ENCODE measurements at regions not wholly inside any gene's neighbourhood (a gene's known extent, or its start where the extent isn't known, plus 50 kb on each side); places are given as distances from the start of the nearest gene placed in this dataset.

- H3K36me3 ChIP-seq (replicated peaks; ENCODE audit: low read depth, low read length): no peaks in the 10 kb centered on the region
- H3K27me3 ChIP-seq (ENCODE audit: low read depth, low read length): no peaks in the 10 kb centered on the region
- no peak overlapping the region for H3K27ac ChIP-seq (ENCODE audit: low read length)
- TF ChIP-seq CTCF (IDR thresholded peaks at IDR 0.05; ENCODE audit: low read depth, low read length) (no peak), EZH2phosphoT487 (IDR thresholded peaks at IDR 0.05; ENCODE audit: low read depth) (no peak)
- H3K4me2 ChIP-seq (ENCODE audit: low read length): no peak overlapping the region
- H3K9me3 ChIP-seq (ENCODE audit: insufficient read depth, low read length): no peaks in the 10 kb centered on the region
- no peak overlapping the region for H2AFZ ChIP-seq (ENCODE audit: low read depth, low read length)
- H3K9ac ChIP-seq (ENCODE audit: low read length): no peak overlapping the region
- H3K4me3 ChIP-seq (ENCODE audit: low read length): no peak overlapping the region
- no peaks in the 10 kb centered on the region for H3K79me2 ChIP-seq (ENCODE audit: low read length)
- H4K20me1 ChIP-seq (ENCODE audit: insufficient read depth, low read length): no peaks in the 10 kb centered on the region
- H3K4me1 ChIP-seq (ENCODE audit: low read length): no peaks in the 10 kb centered on the region
Observed at GRCh38 chr16:73725156-73725555, 571.5 kb upstream of the PSMD7 start.

DNA sequence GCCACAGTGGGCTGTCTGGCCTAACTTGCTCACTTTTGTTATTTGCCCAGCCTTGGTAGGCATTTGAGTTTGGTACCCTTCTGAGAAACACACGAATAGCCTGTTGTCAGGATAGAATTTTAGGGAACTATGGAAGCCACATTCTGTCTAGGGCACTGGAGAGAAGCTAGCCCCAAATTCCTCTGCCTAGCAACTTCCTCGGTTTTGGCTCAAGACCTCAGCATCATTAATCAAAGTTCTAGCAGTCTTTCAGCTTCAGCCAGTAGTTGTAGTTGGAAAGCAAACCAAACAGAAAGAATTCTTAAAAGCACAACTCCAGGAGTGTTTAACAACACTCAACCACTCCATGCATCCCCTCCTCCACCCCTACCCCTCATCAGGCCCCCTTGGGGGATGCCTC is 572.1 kb upstream of the PSMD7 start:
- Histone ChIP-seq H3K27me3 (ENCODE audit: low read depth, low read length) (no peaks in the 10 kb centered on the region), H3K4me2 (ENCODE audit: low read length) (no peak overlapping the region), H3K36me3 (replicated peaks; ENCODE audit: low read depth, low read length) (no peaks in the 10 kb centered on the region), H4K20me1 (ENCODE audit: insufficient read depth, low read length) (no peaks in the 10 kb centered on the region), H2AFZ (ENCODE audit: low read depth, low read length) (no peak overlapping the region), H3K4me1 (ENCODE audit: low read length) (no peaks in the 10 kb centered on the region), H3K9me3 (ENCODE audit: insufficient read depth, low read length) (no peaks in the 10 kb centered on the region), H3K79me2 (ENCODE audit: low read length) (no peaks in the 10 kb centered on the region), H3K27ac (ENCODE audit: low read length) (no peak overlapping the region), H3K4me3 (ENCODE audit: low read length) (no peak overlapping the region), H3K9ac (ENCODE audit: low read length) (no peak overlapping the region)
- TF ChIP-seq EZH2phosphoT487 (IDR thresholded peaks at IDR 0.05; ENCODE audit: low read depth) (no peak), CTCF (IDR thresholded peaks at IDR 0.05; ENCODE audit: low read depth, low read length) (no peak)

DNA sequence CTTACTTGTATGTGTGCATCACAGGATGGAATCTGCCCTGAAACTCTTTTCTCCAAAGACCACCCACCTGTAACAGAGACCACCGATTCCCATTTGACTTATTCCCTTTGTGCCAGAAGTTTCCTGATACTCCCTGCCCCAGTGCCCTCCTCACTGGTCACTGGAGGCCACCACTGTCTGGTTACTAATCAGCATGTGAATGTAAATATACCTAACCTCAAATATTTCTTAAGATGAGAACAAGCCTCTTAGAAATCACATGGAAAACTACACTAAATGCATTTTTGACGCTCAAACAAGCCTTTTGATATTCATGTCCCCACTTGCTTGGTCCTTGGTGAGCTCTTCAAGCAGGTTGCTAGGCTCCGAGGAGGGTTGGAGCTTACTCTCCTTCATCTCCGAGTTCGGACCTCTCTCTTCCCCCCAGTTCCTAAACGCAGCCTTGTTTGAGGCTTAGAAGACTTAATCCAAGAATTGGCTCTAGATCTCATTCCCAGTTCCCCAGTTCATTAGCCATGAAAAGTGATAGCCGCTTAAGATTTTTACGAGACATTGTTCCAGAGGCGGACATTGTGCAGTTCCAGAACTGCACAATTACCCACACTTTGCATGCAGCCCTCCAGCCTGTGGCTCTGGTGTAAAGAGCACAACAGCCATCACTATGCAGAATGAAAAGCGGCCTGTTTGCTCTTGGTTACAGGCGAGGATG is 579.2 kb upstream of the PSMD7 start:
- no peak overlapping the region for H3K4me2 ChIP-seq (ENCODE audit: low read length)
- H3K36me3 ChIP-seq (replicated peaks; ENCODE audit: low read depth, low read length): no peaks in the 10 kb centered on the region
- no peaks in the 10 kb centered on the region for H4K20me1 ChIP-seq (ENCODE audit: insufficient read depth, low read length)
- TF ChIP-seq EZH2phosphoT487 (IDR thresholded peaks at IDR 0.05; ENCODE audit: low read depth) (no peak), CTCF (IDR thresholded peaks at IDR 0.05; ENCODE audit: low read depth, low read length) (no peak)
- H3K9ac ChIP-seq (ENCODE audit: low read length): no peak overlapping the region
- no peak overlapping the region for H3K4me3 ChIP-seq (ENCODE audit: low read length)
- no peak overlapping the region for H2AFZ ChIP-seq (ENCODE audit: low read depth, low read length)
- peaks cover 13% of the 10 kb centered on the region for H3K4me1 ChIP-seq (ENCODE audit: low read length)
- H3K79me2 ChIP-seq (ENCODE audit: low read length): no peaks in the 10 kb centered on the region
- no peaks in the 10 kb centered on the region for H3K27me3 ChIP-seq (ENCODE audit: low read depth, low read length)
- H3K9me3 ChIP-seq (ENCODE audit: insufficient read depth, low read length): no peaks in the 10 kb centered on the region
- no peak overlapping the region for H3K27ac ChIP-seq (ENCODE audit: low read length)

DNA sequence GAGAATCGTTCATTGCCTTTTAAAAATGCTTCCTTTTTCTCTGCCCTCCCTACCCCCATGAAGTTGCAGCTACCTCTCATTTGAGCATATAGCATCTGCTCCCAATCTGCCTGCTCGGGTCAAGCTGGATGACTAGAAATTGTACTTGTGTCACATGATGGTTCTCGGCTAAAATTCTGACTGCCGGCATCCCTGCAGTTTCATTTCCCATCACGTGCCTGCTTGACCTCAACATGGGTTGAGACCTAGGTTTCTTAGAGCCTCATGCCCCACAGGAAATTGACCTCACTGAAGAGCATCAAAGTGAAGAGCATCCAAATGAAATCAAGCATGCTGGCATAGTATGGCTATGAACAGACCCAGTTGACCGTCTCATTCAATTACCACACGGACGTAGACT is 581.6 kb upstream of the PSMD7 start:
- H3K4me1 ChIP-seq (ENCODE audit: low read length): peaks cover 13% of the 10 kb centered on the region
- no peaks in the 10 kb centered on the region for H4K20me1 ChIP-seq (ENCODE audit: insufficient read depth, low read length)
- H2AFZ ChIP-seq (ENCODE audit: low read depth, low read length): peak overlapping the region; percentile 43
- no peaks in the 10 kb centered on the region for H3K9me3 ChIP-seq (ENCODE audit: insufficient read depth, low read length)
- H3K4me3 ChIP-seq (ENCODE audit: low read length): peak overlapping the region; percentile 50
- no peaks in the 10 kb centered on the region for H3K27me3 ChIP-seq (ENCODE audit: low read depth, low read length)
- no peaks in the 10 kb centered on the region for H3K79me2 ChIP-seq (ENCODE audit: low read length)
- H3K9ac ChIP-seq (ENCODE audit: low read length): no peak overlapping the region
- no peaks in the 10 kb centered on the region for H3K36me3 ChIP-seq (replicated peaks; ENCODE audit: low read depth, low read length)
- no peak for TF ChIP-seq EZH2phosphoT487 (IDR thresholded peaks at IDR 0.05; ENCODE audit: low read depth)
- no peak for TF ChIP-seq CTCF (IDR thresholded peaks at IDR 0.05; ENCODE audit: low read depth, low read length)
- peak overlapping the region; percentile 51 for H3K4me2 ChIP-seq (ENCODE audit: low read length)
- peak overlapping the region; percentile 44 for H3K27ac ChIP-seq (ENCODE audit: low read length)
